GM21825 (cell line): ENCODE measurements at regions not wholly inside any gene's neighbourhood (a gene's known extent, or its start where the extent isn't known, plus 50 kb on each side); places are given as distances from the start of the nearest gene placed in this dataset.
"Not testable (repeated sequence)": the region's sequence is repeated elsewhere in the genome, so short reads cannot be mapped to it uniquely, and the experiment has no call there.

Experiments used
- ATAC-seq: cut with Tn5 transposase; IDR thresholded peaks from one replicate; pipeline ENCODE4 v1.9.1; 2021; ENCODE audit warnings: mild to moderate bottlenecking, moderate library complexity; ENCODE audit not compliant: unreplicated experiment

GRCh38 chr3:18562364-18563154 is 137.4 kb upstream of the SATB1 start:
- no peak for ATAC-seq

GRCh38 chr3:18559331-18559842 is 134.2 kb upstream of the SATB1 start:
- no peak for ATAC-seq

DNA sequence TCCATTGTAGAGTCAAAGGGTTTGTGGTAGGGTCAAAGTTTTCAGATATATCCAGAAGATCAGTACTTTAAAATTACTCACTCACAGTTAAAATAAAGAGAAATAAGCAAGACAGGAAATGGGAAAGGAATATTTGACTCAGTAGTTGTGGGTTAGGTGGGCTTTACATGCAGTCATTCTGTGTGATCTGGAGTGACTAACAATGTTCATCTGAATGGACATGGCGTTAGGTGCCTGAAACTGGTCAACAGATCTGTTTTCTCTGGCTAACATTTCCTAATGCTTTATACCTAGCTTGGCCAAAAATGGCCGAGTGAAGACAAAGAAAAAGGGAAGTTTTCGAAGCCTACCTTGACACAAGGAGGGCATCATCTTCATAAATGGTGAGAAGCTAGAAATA is 133.4 kb upstream of the SATB1 start:
- no peak for ATAC-seq

GRCh38 chr3:18557216-18557615 is 132.1 kb upstream of the SATB1 start:
- ATAC-seq, result no peak

GRCh38 chr3:18556503-18557135 is 131.5 kb upstream of the SATB1 start:
- peak; percentile 80 for ATAC-seq

DNA sequence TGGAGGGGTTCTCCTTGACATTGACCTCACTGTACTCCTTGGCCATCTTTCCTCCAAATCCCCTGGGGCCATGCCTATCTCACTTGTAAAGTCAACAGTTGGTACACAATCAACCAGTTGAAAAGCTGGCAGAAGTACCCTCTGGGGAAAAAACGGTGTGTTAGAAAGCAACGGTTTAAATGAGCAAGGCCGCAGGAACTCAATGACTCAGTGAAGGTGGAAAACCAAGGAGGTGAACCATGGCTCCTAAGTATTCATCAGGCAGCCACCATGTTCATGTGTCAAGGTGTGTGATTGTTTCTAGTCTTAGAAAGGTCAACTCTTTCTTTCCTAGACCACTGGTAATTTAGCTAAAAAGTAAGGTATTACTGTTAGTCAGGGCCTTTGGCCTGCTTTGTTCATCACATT is 130.9 kb upstream of the SATB1 start:
- ATAC-seq, result peak; percentile 11

DNA sequence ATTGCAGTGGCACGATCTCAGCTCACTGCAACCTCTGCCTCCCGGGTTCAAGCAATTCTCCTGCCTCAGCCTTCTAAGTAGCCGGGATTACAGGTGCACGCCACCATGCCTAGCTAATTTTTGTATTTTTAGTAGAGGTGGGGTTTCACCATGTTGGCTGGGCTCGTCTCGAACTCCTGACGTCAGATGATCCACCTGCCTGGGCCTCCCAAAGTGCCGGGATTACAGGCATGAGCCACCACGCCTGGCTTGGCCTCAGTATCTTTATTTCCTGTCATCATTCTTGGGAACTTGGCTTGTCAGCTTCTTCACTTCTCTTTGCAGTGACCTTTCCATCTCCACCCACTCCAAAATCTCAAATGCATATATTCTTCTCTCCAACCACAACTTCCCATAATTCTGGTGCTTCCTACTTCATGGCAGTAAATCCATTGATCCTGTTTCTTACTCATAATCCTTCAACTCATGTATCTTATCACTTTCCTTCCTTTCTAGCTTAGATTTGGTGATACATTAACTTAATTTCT is 127.5 kb upstream of the SATB1 start:
- ATAC-seq, result not testable (repeated sequence)

- ATAC-seq, result no peak
These were observed 121.5 kb upstream of the SATB1 start for GRCh38 chr3:18546632-18547031.

DNA sequence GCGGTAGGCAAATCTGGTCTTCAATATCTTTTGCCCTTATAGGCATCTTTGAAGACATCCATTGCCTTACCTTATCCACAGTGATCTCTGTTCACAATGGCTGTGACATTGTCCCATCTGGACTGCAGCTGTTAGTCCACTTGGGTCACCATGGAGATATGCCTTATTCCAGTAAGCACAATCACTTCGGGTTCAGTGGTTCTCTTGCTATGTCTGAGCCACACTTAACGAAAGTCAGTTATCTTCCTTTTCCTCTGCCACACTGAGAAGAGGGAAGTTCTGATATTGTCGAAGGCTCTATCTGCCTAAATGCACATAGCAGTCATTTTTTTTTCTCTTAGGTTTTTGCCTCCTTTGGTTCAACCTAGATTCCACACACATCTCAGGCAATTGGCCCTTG is 119.0 kb upstream of the SATB1 start:
- ATAC-seq, result no peak

DNA sequence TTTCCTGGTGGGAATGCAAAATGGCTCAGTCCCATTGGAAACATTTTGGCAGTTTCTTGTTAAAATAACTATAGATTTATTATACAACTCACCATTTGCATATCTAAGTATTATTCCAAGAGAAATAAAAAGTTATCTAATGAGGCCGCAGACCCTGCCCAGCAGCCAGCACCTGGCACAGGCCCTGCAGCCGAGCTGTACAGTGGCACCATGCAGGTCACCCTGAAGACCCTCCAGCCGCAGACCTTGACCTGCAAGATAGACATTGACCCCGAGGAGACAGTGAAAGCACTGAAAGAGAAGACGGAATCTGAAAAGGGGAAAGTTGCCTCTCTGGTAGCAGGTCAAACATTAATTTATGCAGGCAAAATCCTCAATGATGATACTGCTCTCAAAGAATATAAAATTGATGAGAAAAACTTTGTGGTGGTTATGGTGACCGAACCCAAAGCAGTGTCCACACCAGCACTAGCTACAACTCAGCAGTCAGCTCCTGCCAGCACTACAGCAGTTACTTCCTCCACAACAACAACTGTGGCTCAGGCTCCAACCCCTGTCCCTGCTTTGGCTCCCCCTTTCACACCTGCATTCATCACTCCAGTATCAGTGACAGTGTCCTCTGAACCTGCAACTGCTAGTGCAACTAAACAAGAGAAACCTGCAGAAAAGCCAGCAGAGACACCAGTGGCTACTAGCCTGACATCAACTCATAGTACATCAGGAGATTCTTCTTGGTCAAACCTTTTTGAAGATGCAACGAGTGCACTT is 113.5 kb upstream of the SATB1 start:
- no peak for ATAC-seq

DNA sequence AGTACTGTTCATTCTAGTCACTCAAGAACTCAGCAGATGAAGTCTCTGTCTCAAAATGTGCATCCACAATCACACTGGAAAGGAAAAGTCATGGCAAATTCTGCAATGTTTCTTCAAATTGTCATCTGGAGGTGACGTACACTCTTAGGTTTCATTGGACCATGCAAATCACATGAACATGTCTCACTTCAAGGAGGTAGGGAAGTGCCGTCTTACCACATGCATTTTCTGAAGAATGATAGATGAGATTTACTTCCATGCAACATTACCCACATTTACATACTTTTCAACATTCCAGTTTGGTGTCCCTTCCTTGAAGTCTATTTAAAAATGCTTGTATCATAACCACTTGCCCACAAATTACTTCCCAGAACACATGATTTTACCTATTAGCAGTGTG is 107.9 kb upstream of the SATB1 start:
- ATAC-seq, result no peak

DNA sequence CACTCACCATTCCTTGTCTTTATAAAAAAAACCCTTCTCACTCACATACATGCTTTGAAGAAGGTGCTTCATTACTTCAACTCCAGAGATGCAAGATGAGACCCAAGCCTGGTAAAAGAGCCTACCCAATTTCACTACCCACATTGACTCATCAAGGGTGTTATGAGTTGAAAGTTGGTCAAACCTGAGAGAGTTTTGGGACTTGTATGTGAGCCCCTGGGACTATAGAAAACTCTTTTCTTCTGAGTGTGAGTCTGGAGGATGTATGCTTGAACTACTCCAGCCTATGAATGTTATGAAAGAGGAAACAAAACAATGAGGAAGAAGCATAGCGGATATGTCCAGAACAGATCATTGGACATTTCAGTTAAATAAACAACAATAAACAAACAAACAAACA is 106.5 kb upstream of the SATB1 start:
- peak; percentile 97 for ATAC-seq

GRCh38 chr3:18529631-18530030 is 104.5 kb upstream of the SATB1 start:
- ATAC-seq, result no peak

GRCh38 chr3:18527691-18528090 is 102.6 kb upstream of the SATB1 start:
- ATAC-seq, result no peak

GRCh38 chr3:18526667-18527066 is 101.5 kb upstream of the SATB1 start:
- no peak for ATAC-seq

DNA sequence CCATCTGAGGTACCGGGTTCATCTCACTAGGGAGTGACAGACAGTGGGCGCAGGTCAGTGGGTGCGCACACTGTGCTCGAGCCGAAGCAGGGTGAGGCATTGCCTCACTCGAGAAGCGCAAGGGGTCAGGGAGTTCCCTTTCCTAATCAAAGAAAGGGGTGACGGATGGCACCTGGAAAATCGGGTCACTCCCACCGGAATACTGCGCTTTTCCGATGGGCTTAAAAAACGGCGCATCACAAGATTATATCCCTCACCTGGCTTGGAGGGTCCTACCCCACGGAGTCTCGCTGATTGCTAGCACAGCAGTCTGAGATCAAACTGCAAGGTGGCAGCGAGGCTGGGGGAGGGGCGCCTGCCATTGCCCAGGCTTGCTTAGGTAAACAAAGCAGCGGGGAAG is 91.0 kb upstream of the SATB1 start:
- ATAC-seq, result not testable (repeated sequence)

GRCh38 chr3:18513091-18513490 is 88.0 kb upstream of the SATB1 start:
- ATAC-seq, result no peak

DNA sequence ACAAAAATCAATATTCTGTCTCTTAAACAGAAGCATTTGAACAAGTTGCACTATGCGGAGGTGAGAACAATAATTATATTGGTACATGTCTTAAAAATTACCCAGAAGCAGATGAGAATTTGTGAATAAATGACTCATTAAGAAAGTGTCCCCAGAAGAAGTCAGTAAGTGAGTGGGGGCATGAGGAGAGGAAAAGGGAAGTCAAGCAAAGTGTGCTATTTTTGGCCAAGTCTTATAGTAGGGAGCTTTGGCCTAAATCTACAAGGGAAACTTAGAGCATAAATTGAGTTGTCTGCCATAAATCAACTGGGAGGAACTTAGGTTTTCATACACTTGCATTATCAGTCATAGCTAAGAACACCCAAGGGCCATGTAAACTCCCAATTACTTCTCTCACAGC is 86.9 kb upstream of the SATB1 start:
- ATAC-seq, result peak; percentile 52

DNA sequence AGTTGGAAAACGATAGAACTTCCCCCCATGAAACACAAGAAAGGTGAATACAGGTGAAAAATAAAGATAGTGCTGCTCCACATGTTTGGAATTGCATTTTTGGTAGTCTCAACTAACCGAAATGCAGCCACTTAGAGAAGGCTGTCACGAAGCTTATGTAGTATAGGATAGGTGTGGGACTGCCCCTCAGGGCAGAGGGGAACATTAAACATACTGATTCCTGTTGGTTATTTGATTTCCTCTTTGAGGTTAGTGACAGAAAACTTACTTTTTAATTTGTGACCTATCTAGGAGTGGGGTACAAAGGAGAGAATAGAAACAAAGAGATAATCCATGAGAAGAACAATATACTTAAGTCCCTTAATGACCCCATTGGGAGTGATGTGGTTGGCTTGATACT is 85.8 kb upstream of the SATB1 start:
- ATAC-seq, result no peak

DNA sequence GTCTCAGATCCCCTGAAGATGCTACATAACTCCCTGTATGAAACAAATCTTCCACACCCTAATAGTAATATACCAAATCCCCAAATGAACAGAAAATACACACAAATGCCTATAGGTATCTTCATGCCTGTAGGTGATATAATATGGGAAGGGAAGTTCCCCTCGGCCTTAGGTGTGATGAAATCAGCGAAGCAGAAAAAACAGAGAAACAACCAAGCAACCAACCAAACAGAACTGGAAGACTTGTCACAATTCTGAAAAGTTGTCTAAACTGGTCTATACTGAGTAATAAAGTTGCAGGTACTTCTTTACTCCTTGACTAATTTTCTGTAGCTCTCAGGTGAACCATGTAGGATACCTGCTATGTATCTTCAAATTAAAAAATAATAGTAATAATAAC is 82.2 kb upstream of the SATB1 start:
- ATAC-seq, result no peak

GRCh38 chr3:18505056-18505455 is 79.9 kb upstream of the SATB1 start:
- no peak for ATAC-seq
